ENCODE measurements at regions not wholly inside any gene's neighbourhood (a gene's known extent, or its start where the extent isn't known, plus 50 kb on each side); places are given as distances from the start of the nearest gene placed in this dataset.

DNA sequence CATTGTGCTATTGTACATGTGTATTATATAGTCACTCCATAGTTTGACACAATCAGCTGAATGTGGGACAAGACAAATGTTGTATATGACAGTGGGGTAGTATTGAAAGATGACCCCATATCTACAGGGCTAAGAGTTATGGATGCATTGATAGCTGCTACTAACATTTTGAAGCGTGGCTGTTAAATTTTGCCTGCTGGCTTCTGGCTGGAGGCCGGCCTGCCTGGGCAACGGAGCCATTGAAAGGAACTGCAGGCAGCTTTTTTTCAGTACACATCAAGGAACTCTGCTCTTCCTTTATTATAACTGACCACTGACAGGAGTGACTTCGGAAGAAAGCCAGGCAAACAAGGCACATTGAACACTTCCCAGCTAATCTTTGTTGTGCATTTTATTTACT is 76.1 kb upstream of the TMEM33 start:
- DNase-seq = no peak

DNA sequence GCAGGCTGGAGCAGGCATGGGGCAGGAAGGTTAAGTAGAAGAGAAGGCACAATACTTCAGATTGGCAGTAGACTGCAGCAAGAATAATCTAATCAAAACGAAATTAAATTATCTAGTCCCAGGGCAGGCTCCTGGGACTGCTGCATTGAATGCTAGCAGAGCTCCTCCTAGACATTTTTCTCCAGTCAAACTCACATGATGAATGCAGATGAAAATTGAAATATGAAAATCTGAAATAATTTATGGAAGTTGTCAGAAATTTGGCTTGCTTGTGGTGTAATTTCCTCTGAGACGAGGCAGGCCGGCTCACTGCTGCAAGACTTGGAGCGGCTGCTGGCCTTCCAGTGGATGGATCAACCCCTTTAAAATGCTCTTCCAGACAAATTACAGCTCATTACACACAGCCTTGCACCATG is 78.0 kb upstream of the TMEM33 start:
- no peak for DNase-seq

DNA sequence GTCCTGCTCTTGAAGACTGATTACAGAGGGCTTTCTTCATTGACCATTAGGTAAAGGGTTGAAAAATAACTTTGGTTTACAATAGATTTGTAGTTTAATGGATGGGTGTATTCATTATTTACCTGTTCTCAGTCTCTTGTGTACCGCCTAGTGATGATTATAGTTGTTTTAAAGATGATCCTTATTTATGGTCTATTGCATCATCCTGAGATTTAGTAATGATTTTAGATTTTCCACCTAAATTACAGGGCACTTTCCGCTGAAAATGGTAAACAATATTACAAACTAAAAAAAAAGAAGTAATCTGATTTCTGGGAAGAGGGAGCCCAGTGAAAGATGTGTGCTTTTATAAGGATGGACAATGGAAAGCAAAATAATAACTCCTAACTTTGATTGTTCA is 78.4 kb upstream of the TMEM33 start:
- no peak for DNase-seq

DNA sequence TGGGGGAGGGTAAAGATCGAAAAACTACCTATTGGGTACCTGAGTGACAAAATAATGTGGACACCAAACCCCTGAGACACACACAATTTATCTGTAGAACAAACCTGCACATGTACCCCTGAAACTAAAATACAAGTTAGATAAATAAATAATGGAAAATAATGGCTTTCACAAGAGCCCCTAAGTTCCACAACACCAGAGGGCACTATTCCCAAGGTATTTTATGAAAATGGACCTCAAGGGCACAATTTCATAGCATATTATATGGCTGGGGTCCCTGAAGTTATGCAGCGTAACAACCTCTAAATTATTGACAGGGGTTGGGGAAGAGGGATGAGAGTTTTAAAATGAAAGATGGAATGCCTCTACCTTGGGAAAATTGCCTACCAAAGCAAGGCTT is 81.3 kb upstream of the TMEM33 start:
- DNase-seq = no peak

DNA sequence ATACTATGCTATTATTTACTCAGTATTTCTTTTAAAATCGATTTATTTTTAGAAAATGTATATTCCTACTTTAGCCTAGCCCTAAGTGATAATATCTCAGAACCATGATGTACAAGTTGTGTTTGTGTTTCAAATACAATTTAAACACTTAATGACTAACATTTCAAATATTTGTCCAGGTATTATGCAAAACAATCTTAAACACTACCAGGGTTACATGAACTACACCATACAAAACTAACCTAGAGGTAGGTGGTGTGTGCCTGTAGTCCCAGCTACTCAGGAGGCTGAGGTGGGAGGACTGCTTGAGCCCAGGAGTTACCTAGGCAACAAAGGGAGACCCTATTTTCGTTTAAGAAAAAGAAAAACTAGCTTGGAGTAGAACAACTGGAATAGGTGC is 83.0 kb upstream of the TMEM33 start:
- no peak for DNase-seq

DNA sequence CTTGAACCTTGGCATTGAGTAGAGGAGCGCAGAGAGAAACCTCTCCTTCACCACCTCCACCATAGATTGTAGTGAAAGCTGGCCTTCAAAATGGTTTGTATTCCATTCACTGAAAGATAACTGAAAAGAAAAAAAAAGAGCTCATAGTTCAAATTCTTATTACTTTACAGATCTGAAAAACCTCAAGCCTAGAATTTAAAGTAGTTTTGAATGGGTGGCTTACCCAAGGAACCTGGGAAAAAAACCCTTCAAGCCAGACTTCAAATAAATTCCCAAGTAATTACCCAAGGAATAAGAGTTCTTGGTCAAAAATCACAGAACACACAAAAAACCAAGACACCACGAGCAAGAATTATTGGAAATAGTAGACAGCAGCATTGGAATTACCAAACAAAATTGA is 83.6 kb upstream of the TMEM33 start:
- DNase-seq = no peak

DNA sequence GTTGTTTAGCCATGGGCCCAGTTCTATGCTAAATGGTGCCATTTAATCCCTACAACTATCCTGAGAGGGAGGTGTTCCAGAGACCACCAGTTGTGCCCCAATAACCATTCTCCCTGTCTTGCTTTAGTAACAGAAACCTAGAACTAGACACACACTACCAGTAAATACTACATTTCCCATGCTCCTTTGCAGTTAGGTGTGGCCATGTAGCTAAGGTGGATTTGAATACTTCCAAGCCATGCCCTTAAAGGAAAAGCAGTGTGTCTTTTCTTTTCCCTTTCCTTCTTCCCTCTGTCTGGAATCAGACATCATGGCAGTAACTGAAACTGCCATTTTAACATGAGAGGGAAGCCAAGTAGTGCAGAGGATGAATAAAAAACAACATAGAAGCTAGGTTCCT is 90.9 kb upstream of the TMEM33 start:
- DNase-seq = no peak

DNA sequence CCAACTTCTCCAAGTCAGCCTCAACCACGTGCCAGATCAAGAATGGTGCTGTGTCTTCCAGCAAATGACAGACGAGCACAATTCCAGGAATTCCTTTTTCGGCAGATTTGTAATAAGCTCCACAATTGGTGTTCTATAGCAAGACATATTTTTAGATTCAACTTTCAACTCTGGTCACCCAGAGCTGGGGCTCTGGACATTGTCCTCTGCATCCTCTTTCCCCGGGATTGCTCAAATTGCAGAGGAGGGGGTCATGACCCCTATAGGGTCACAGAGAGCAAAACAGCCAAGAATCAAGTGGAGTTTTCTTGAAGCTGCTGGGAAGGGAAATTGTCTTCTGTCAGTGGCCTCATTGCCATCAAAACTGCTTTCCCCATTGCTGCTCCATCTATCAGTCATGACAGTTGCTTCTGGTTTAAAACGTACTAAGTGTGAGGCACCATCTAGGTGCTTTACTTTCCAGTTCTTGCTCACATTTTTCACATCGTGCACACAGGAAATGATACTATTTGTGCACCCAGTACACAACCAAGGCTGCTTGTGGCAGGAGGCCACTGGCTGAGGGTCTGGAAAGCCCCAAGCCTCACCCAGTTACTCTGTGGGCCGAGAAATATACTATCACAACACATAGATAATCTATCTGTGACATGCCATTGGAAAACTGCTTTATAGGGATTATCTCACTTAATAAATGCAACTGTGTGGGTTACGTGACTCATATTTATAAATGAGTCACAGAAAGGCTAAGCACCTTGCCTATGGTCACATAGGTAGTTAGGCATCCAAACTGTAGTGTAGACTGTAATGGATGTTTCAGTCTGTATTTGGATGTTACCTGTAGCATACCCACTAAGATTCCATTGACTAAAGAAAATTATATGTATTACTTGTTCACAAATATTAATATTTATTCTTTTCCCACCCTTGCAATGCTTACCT is 91.7 kb upstream of the PHOX2B start:
- DNase-seq = no peak

DNA sequence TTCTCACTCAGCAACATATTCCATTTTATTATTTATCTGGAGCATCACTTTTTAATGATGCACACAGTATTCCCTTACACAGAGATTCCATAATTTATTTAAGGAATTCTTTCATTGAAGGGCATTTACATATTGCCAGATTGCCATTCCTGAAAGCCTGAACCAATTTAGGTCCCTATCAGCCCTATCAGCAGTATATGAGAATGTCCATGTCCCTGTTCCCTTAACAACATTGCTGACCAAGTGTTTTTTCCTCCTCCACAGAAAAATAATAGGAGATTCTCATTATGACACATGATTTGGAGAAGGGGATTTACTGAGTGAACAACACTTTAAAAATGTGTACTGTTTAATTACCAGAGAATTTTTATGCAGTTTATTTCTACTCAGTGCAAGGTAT is 90.1 kb upstream of the PHOX2B start:
- DNase-seq = no peak

DNA sequence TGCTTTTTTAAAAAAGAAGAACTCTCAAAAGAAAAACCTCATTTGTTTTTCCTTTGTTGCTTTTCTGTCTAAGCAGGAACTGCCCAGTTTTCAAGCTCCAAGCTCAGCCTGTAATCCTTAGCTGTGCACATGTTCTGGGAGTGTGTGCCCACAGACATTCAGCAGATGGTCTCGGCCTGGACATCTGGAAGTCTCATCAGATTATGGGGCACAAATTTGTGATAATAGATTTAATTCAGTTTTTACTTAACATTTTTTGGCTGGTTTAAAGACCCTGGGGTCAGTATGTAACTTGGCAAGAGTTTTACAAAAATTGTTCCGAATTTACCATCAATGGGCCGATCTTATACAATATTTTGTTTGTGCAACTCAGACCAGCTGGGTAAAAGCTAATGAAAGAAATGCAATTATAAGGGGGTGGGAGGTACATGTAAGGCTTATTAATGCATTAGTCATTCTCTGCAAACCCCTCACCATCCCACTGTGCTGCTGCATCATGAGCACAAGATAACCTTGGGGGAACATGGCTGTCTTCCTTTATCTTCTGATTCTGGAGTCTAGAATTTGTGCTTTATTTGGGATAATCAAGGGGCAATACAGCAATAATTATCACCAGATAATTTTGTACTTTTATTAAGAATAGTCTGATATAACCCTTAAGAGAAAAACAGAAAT is 86.9 kb upstream of the PHOX2B start:
- no peak for DNase-seq

DNA sequence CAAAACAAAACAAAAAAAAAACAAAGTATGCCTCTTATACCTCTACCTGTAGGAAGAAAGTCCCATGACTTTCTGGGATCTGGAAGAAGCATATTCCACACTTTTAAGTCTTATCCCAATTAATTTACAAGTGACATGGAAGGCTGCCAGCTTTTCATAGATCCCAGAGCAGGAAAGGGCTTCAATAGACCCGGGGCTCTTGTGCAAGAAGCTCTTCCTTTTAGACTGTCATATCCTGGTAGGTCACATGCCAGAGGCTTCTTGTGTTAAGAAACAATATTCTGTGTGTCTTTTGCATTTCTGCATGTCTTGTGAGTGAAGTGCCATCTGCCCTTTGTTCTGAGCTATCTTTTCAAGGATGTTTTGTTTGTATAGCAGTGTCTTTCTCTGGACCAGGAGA is 84.4 kb upstream of the PHOX2B start:
- DNase-seq = no peak

DNA sequence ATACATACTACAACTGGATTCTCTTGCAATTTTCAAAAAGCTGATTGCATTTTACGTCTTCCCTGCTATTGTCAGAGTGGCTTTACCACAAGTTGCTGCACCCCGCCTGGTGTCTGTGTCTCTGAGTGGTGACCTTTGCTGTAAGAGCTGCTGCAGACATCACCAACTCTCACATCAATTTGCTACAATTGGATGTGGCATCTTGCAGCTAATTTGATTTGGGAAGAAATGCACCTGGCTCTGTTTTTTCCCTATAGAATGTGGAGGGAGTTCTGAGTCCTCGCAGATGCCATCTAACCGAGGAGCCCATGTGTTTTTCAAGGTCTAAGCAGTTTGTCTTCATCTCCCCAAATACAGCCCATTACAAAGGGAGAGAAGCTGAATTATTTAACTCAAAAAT is 73.8 kb upstream of the PHOX2B start:
- DNase-seq = no peak

DNA sequence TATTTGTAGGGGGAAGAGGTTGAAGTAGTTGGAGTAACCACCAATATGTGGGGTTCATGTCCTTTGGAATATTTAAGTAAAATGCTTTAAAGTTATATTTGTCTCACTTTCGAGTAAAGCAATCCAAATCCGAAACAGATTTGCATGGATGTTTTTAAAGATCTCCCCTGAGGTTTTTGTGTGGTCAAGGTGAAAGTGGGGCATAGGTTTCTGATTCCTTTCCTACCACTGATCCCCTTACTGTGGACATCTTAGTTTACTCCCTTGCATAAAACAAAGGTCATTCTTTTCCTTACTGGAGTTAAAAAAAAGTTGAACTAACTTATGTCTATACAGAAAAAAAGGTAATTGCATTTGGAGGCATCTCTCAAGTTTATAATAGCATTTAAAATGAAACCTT is 71.9 kb upstream of the PHOX2B start:
- no peak for DNase-seq

DNA sequence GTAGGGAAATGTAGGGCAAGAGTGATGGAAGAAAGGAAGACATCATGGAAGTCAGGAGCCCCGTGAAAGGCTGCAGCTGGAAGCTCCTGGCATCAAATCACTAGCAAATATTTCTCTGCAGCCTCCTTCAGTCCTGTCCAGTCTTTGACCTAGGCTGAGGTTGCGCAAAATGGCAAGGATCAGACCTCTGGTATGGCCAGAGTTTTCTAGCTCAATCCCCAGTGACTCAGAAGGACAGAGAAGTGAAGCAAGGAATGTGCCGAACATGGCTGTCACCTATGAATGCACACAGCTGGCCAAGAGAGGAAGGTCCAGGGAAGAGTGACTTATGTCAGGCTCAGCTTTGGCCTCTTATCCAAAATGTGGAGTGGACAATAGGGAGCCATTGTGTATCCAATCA is 71.1 kb upstream of the PHOX2B start:
- DNase-seq = no peak

DNA sequence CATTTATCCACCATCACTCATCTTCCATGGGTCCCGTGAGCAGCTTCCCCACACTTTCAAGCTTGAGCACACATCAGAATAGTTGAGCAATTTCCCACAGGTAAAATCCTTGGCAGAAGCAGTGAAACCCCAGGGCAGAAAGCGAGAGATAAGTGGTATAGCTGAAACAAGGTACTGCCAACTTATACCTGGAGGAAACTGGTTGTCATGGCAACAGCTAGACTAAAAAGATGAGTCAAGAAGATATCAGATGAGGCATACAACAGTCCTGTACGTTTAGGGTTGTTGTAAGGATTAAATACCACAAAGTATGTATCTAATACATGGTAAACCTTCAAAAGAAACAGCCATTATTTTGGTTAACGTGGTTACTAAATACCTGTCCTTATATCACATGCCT is 66.9 kb upstream of the PHOX2B start:
- no peak for DNase-seq

DNA sequence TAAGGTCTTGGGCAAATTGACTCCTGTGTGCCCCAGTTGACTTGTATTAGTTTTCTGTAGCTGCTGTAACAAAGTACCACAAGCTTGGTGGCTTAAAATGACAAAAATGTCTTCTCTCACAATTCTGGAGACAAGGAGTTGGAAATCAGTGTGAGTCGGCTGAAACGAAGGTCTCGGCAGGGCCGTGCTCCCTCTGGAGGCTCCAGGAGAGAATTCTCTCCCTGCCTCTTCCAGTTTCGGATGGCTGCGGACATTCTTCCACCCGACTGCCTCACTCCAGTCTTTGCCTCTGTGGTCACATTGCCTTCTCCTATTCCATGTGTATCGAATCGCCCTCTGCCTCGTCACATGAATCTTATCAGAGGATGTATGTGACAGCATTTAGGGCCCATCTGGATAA is 66.0 kb upstream of the PHOX2B start:
- DNase-seq = no peak

DNA sequence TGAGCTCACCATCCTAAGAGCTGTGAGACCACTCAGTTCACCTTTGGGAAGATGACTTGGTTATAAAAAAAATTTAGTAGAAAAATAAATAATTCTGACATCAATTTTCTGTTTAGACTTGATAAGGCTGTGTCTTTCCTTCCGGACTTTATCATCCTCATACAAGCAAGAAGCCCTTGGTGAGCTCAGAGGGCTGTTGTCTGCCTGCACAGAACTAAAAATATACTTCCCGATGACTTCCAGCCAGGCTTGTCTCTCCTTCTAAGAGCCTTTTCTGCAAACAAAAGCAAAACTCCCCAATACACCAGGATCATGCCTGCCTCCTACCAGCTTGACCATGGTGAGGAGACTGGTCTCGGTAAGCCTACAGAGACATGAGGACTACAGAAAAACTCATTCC is 58.3 kb upstream of the PHOX2B start:
- DNase-seq = no peak

DNA sequence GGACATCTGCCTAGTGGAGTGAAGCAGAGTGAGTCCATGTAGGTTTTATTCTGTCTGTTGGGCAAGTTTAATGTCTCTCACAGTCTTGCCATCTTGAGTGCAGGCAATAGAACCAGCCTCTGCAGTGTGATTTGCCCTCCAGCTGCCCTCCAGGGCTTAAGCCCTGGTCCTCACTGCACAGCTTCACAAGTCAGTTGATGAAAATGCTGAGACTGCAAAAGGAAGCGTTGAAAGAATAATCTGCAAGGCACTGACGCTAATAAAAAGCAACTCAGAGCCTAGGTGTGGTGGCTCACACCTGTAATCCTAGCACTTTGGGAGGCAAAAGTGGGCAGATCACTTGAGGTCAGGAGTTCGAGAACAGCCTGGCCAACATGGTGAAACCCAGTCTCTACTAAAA is 54.1 kb upstream of the PHOX2B start:
- DNase-seq = no peak

DNA sequence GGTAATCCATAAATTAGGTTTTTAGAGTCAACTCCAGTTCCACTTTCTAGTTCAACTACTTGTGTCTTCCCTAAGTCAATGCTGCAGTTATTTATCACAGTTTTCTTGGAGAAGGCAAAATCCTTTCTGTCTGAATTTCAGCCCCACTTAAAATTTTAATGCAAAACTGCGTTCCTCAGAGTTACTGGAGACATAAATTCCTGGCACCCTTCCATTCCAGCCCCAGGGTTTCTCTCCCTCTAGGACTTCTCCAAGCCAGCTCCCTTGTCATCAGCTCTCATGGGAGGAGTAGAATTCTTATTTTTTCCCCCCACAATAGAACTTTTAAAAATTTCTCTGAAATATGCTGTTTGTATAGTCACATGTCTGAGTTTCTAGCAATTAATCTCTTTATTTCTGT is 50.6 kb upstream of the PHOX2B start:
- DNase-seq = no peak
